GM23338 (cell line): ENCODE measurements at regions not wholly inside any gene's neighbourhood (a gene's known extent, or its start where the extent isn't known, plus 50 kb on each side); places are given as distances from the start of the nearest gene placed in this dataset.

Source experiments
- ATAC-seq: fragments of 200-7000 bp; cut with Tn5 transposase; 3 replicates; pipeline ENCODE4 v1.9.1; 2020
- DNase-seq: peaks from one replicate; pipeline ENCODE4 v3.0.0-alpha.2; 2015; ENCODE audit warnings: low spot score
- H2AFZ ChIP-seq: fragments of 200-600 bp; sonication (generic); 2 replicates; pipeline ENCODE4 v1.8.0; 2016; ENCODE audit warnings: antibody characterized with exemption, mild to moderate bottlenecking, moderate library complexity
- H3F3A ChIP-seq: fragments of 200-600 bp; sonication (generic); replicated peaks from 2 replicates; pipeline ENCODE4 v1.8.0; 2017; ENCODE audit warnings: antibody characterized with exemption, mixed run types, low read depth
- H3K27ac ChIP-seq: fragments of 200-600 bp; sonication (generic); 2 replicates; pipeline ENCODE4 v1.6.1; 2016; ENCODE audit warnings: low read depth
- H3K27me3 ChIP-seq: fragments of 200-600 bp; sonication (generic); 2 replicates; pipeline ENCODE4 v1.8.0; 2016; ENCODE audit warnings: mild to moderate bottlenecking, mixed run types, moderate library complexity; ENCODE audit not compliant: insufficient read depth
- H3K36me3 ChIP-seq: fragments of 200-600 bp; sonication (generic); 2 replicates; pipeline ENCODE4 v1.8.0; 2016; ENCODE audit warnings: mild to moderate bottlenecking; ENCODE audit not compliant: insufficient read depth
- H3K4me1 ChIP-seq: fragments of 200-600 bp; sonication (generic); 2 replicates; pipeline ENCODE4 v1.8.0; 2016; ENCODE audit warnings: mild to moderate bottlenecking, moderate library complexity; ENCODE audit not compliant: insufficient read depth
- H3K4me2 ChIP-seq: fragments of 200-600 bp; sonication (generic); 2 replicates; pipeline ENCODE4 v1.7.1; 2017; ENCODE audit warnings: mixed run types
- H3K4me3 ChIP-seq: fragments of 200-600 bp; sonication (generic); 2 replicates; pipeline ENCODE4 v1.6.1; 2016; ENCODE audit warnings: mixed run types
- H3K79me2 ChIP-seq: fragments of 200-600 bp; sonication (generic); replicated peaks from 2 replicates; pipeline ENCODE4 v1.8.0; 2017; ENCODE audit warnings: mild to moderate bottlenecking; ENCODE audit not compliant: insufficient read depth
- H3K9me2 ChIP-seq: fragments of 200-600 bp; sonication (generic); 2 replicates; pipeline ENCODE4 v1.8.0; 2017; ENCODE audit not compliant: insufficient read depth
- H4K20me1 ChIP-seq: fragments of 200-600 bp; sonication (generic); replicated peaks from 2 replicates; pipeline ENCODE4 v1.8.0; 2017; ENCODE audit warnings: mild to moderate bottlenecking; ENCODE audit not compliant: insufficient read depth
- H3K27ac Mint-ChIP-seq: 2 replicates; pipeline ENCODE4 v1.8.0; 2020; ENCODE audit warnings: inconsistent platforms, mild to moderate bottlenecking, moderate library complexity, mixed read lengths
- H3K27me3 Mint-ChIP-seq: 3 replicates; pipeline ENCODE4 v1.8.0; 2022; ENCODE audit warnings: low read depth, mild to moderate bottlenecking, moderate library complexity, mixed read lengths, inconsistent platforms; ENCODE audit not compliant: insufficient read depth, poor library complexity
- H3K36me3 Mint-ChIP-seq: 3 replicates; pipeline ENCODE4 v1.8.0; 2021; ENCODE audit warnings: low read depth, mild to moderate bottlenecking, inconsistent platforms, moderate library complexity, mixed read lengths
- H3K4me1 Mint-ChIP-seq: 3 replicates; pipeline ENCODE4 v1.8.0; 2020; ENCODE audit warnings: mild to moderate bottlenecking, inconsistent platforms, mixed read lengths
- H3K4me3 Mint-ChIP-seq: 3 replicates; pipeline ENCODE4 v1.8.0; 2021; ENCODE audit warnings: moderate library complexity, mild to moderate bottlenecking, inconsistent platforms, mixed read lengths
- H3K9me3 Mint-ChIP-seq: 3 replicates; pipeline ENCODE4 v1.8.0; 2020; ENCODE audit warnings: moderate library complexity, mild to moderate bottlenecking, inconsistent platforms, mixed read lengths
- CREB1 ChIP-seq: fragments of 250-450 bp; sonication (Bioruptor Pico); IDR thresholded peaks from 2 replicates; pipeline ENCODE4 v1.5.0; 2020; ENCODE audit warnings: low read depth, mild to moderate bottlenecking, moderate library complexity
- EZH2 ChIP-seq: fragments of 200-600 bp; sonication (generic); IDR thresholded peaks from one replicate; pipeline ENCODE4 v1.8.0; 2017; ENCODE audit warnings: antibody characterized with exemption, mild to moderate bottlenecking, low read depth; ENCODE audit not compliant: unreplicated experiment
- EZH2phosphoT487 ChIP-seq: fragments of 200-600 bp; sonication (generic); IDR thresholded peaks from one replicate; pipeline ENCODE4 v1.8.1; 2018; ENCODE audit warnings: antibody characterized with exemption; ENCODE audit not compliant: unreplicated experiment
- JUNB ChIP-seq: IDR thresholded peaks from one replicate; pipeline ENCODE4 v1.6.1; 2016; ENCODE audit warnings: antibody characterized with exemption; ENCODE audit not compliant: unreplicated experiment
- NANOG ChIP-seq: IDR thresholded peaks from 2 replicates; pipeline ENCODE4 v1.6.1; 2016; ENCODE audit warnings: antibody characterized with exemption, borderline replicate concordance
- STAT1 ChIP-seq: IDR thresholded peaks from one replicate; pipeline ENCODE4 v1.6.1; 2016; ENCODE audit warnings: antibody characterized with exemption; ENCODE audit not compliant: unreplicated experiment
- ZNF114 ChIP-seq: fragments of 250-450 bp; sonication (Bioruptor Pico); IDR thresholded peaks from 2 replicates; pipeline ENCODE4 v1.5.0; 2020; ENCODE audit warnings: mild to moderate bottlenecking, moderate library complexity
- ZNF331 ChIP-seq: fragments of 250-450 bp; sonication (Bioruptor Pico); IDR thresholded peaks from 2 replicates; pipeline ENCODE4 v1.5.0; 2020; ENCODE audit warnings: low read depth, mild to moderate bottlenecking, moderate library complexity
- TF ChIP-seq, protein P1 (sequence below), 2 experiments: fragments of 200-600 bp in 1 of 2; sonication (generic) in 1 of 2; conservative IDR thresholded peaks; 2 replicates each; pipeline versions ENCODE4 v1.5.1 to v1.6.1; 2016 to 2017; ENCODE audit warnings: antibody characterized with exemption in 2 of 2, low read depth in 2 of 2, mild to moderate bottlenecking in 2 of 2, moderate library complexity in 1 of 2
- TF ChIP-seq, protein P2 (sequence below): IDR thresholded peaks from 2 replicates; pipeline ENCODE4 v1.6.1; 2016; ENCODE audit warnings: antibody characterized with exemption

DNA sequence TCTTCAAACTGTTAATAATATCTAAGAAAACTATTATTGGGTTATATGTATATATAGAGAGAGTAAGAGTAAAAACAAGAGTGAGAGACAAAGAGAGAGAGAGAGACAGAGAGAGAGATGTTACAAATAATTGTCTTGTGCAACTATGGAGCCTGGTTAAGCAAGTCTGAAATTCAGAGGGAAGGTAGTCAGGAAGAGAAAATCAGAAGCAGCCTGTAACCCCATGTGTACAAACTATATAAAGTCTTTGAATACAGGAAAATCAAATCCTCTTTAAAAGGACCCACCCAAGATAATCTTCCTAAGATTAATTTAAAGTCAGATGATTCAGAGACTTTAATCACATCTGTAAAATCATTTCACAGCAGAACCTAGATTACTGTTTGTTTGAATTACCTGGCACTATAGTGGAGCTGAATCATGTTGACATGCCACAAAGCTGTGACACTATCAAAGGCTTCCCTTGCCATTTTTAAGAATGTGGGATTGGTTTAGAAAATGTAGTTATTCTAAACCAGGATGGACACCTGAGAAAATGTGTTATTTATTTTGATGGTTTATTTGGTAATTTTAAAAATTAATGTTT lies 301.7 kb upstream of the FSIP2 start (continued):
- TF ChIP-seq, protein P1, sequence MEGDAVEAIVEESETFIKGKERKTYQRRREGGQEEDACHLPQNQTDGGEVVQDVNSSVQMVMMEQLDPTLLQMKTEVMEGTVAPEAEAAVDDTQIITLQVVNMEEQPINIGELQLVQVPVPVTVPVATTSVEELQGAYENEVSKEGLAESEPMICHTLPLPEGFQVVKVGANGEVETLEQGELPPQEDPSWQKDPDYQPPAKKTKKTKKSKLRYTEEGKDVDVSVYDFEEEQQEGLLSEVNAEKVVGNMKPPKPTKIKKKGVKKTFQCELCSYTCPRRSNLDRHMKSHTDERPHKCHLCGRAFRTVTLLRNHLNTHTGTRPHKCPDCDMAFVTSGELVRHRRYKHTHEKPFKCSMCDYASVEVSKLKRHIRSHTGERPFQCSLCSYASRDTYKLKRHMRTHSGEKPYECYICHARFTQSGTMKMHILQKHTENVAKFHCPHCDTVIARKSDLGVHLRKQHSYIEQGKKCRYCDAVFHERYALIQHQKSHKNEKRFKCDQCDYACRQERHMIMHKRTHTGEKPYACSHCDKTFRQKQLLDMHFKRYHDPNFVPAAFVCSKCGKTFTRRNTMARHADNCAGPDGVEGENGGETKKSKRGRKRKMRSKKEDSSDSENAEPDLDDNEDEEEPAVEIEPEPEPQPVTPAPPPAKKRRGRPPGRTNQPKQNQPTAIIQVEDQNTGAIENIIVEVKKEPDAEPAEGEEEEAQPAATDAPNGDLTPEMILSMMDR (conservative IDR thresholded peaks at IDR 0.05; ENCODE audit: low read depth in 2 of 2), result no peak
- no peak for TF ChIP-seq EZH2phosphoT487
- no peak for TF ChIP-seq NANOG
- no peak for TF ChIP-seq STAT1
- no peak for TF ChIP-seq JUNB
- no peak for TF ChIP-seq ZNF331

DNA sequence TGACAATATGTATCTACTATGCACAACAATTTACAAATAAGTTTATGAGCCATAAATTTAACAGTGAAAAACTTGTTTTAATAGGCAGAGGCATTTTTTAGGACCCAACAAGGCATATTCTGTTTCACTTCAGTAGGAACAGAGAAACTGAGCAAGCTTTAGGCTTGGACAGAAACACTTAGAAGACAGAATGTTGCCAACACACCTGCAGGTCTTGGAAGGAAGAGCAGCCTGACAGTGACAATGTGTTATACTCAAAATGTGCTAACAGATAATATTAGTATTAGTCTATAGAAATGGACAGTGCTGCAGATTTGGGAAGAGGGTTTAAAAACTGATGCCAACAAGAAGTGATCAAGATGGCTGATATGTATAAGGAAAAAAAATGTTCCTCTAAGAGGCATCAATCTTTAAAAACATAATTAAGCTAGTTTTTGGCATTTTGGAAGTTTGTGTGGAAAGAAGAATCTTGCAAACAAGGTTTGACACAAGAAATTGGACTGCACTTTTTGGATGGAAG lies 297.1 kb upstream of the FSIP2 start:
- Histone ChIP-seq H4K20me1 (no peaks in the 10 kb centered on the region), H3K4me1 (no peaks in the 10 kb centered on the region), H3K27ac (no peak overlapping the region), H3K9me2 (no peaks in the 10 kb centered on the region), H3K4me3 (no peak overlapping the region), H2AFZ (no peak overlapping the region), H3K4me2 (no peak overlapping the region), H3K36me3 (no peaks in the 10 kb centered on the region), H3F3A (no peaks in the 10 kb centered on the region), H3K79me2 (peaks cover 5% of the 10 kb centered on the region; the same call in 1 of the 2 replicates), H3K27me3 (no peaks in the 10 kb centered on the region)
- no peaks in the 10 kb centered on the region for H3K4me1 Mint-ChIP-seq
- H3K36me3 Mint-ChIP-seq, result no peaks in the 10 kb centered on the region
- TF ChIP-seq, protein P1 (conservative IDR thresholded peaks at IDR 0.05; ENCODE audit: low read depth in 2 of 2), result no peak
- TF ChIP-seq EZH2, result no peak
- TF ChIP-seq, protein P2, sequence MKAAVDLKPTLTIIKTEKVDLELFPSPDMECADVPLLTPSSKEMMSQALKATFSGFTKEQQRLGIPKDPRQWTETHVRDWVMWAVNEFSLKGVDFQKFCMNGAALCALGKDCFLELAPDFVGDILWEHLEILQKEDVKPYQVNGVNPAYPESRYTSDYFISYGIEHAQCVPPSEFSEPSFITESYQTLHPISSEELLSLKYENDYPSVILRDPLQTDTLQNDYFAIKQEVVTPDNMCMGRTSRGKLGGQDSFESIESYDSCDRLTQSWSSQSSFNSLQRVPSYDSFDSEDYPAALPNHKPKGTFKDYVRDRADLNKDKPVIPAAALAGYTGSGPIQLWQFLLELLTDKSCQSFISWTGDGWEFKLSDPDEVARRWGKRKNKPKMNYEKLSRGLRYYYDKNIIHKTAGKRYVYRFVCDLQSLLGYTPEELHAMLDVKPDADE, result no peak
- no peak for TF ChIP-seq EZH2phosphoT487
- no peak for TF ChIP-seq ZNF114 (CRISPR knock-in tag)
- no peak for TF ChIP-seq CREB1 (CRISPR knock-in tag)
- TF ChIP-seq JUNB, result no peak
- DNase-seq (peak; percentile 7), ATAC-seq (no peak)
- H3K4me3 Mint-ChIP-seq, result no peak overlapping the region
- H3K27ac Mint-ChIP-seq, result no peak overlapping the region
- no peaks in the 10 kb centered on the region for H3K9me3 Mint-ChIP-seq
- H3K27me3 Mint-ChIP-seq, result no peaks in the 10 kb centered on the region
